Endothelial cell of umbilical vein (primary cell): ENCODE measurements at regions not wholly inside any gene's neighbourhood (a gene's known extent, or its start where the extent isn't known, plus 50 kb on each side); places are given as distances from the start of the nearest gene placed in this dataset.

ENCODE experiments used
- BruUV-seq: library from RNA; stranded (reverse); fragments of 400-500 nt; replicated peaks from 2 replicates; lab custom pipeline; 2021; lab: Mats Ljungman, UMichigan
- CTCF ChIA-PET: fragments of 300-600, 350-600 bp; sonication (Branson Sonifier 250); formaldehyde crosslinking; loops from one replicate; lab custom pipeline; 2021; ENCODE audit warnings: antibody characterized with exemption, inconsistent platforms; lab: Charles Lee
- POLR2A ChIA-PET: fragments of 300-600, 350-600 bp; sonication (Branson Sonifier 250); formaldehyde crosslinking; loops from one replicate; lab custom pipeline; 2021; ENCODE audit warnings: antibody characterized with exemption, inconsistent platforms; lab: Charles Lee
- DNase-seq: peaks from one replicate; pipeline ENCODE4 v3.0.0-alpha.2; 2011; ENCODE audit warnings: low read depth, low spot score
- FAIRE-seq: peaks from 2 replicates; lab custom pipeline; 2011; peaks lifted over from hg19 to GRCh38; lab: Jason Lieb, UNC
- H2AFZ ChIP-seq: 2 replicates; pipeline ENCODE4 v1.6.0; 2012; ENCODE audit warnings: low read depth, low read length, control low read depth, inconsistent platforms
- H3K27ac ChIP-seq: 2 replicates; pipeline ENCODE4 v1.5.1; 2011; ENCODE audit warnings: low read depth, mild to moderate bottlenecking, control low read depth, low read length, moderate library complexity; ENCODE audit not compliant: insufficient read depth
- H3K27me3 ChIP-seq, 2 experiments: 2 replicates each; pipeline versions ENCODE4 v1.6.0 to v1.6.1; 2011; ENCODE audit warnings: low read length in 2 of 2, mixed read lengths in 1 of 2; ENCODE audit not compliant: control insufficient read depth in 2 of 2, insufficient read depth in 2 of 2
- H3K36me3 ChIP-seq, 2 experiments: 2 replicates in 1 of 2; 3 replicates in 1 of 2; pipeline ENCODE4 v1.5.1; 2011; ENCODE audit warnings: low read length in 2 of 2, mild to moderate bottlenecking in 1 of 2, moderate library complexity in 1 of 2; ENCODE audit not compliant: control insufficient read depth in 2 of 2, insufficient read depth in 2 of 2; ENCODE audit errors: extremely low read depth in 1 of 2
- H3K4me1 ChIP-seq: 3 replicates; pipeline ENCODE4 v1.5.1; 2011; ENCODE audit warnings: mild to moderate bottlenecking, low read length; ENCODE audit not compliant: control insufficient read depth, insufficient read depth; ENCODE audit errors: extremely low read depth
- H3K4me2 ChIP-seq: 2 replicates; pipeline ENCODE4 v1.6.1; 2011; ENCODE audit warnings: low read length, control low read depth, mixed read lengths; ENCODE audit not compliant: insufficient read depth
- H3K4me3 ChIP-seq, 3 experiments: fragments of 200-600 bp in 1 of 3; sonication (generic), shearing (Covaris generic) in 1 of 3; replicated peaks in 1 of 3; 2 replicates each; pipeline ENCODE4 v1.5.1; 2011 to 2016; ENCODE audit warnings: control low read depth in 3 of 3, low read length in 3 of 3, mild to moderate bottlenecking in 2 of 3, inconsistent platforms in 1 of 3, low read depth in 1 of 3, moderate library complexity in 1 of 3; ENCODE audit not compliant: insufficient read depth in 1 of 3
- H3K79me2 ChIP-seq: 2 replicates; pipeline ENCODE4 v1.6.0; 2012; ENCODE audit warnings: low read length, inconsistent platforms; ENCODE audit not compliant: control insufficient read depth, insufficient read depth
- H3K9ac ChIP-seq: replicated peaks from 2 replicates; pipeline ENCODE3; 2011; ENCODE audit warnings: low read length, control low read depth; ENCODE audit not compliant: insufficient read depth; ENCODE audit errors: extremely low read depth
- H3K9me1 ChIP-seq: replicated peaks from 3 replicates; pipeline ENCODE4 v1.6.0; 2011; ENCODE audit warnings: mild to moderate bottlenecking, low read length; ENCODE audit not compliant: control insufficient read depth, insufficient read depth; ENCODE audit errors: extremely low read depth
- H3K9me3 ChIP-seq: replicated peaks from 2 replicates; pipeline ENCODE4 v1.5.1; 2012; ENCODE audit warnings: low read length, inconsistent platforms; ENCODE audit not compliant: control insufficient read depth, insufficient read depth
- H4K20me1 ChIP-seq: replicated peaks from 2 replicates; pipeline ENCODE3; 2011; ENCODE audit warnings: mild to moderate bottlenecking, low read length; ENCODE audit not compliant: control insufficient read depth, insufficient read depth; ENCODE audit errors: extremely low read depth
- CTCF ChIP-seq, 2 donors: IDR thresholded peaks; 1 replicate in 1 of 2; 2 replicates in 1 of 2; pipeline ENCODE4 v1.5.1; 2011; ENCODE audit warnings: low read length in 2 of 2, mild to moderate bottlenecking in 2 of 2, moderate library complexity in 2 of 2, control low read depth in 1 of 2, inconsistent platforms in 1 of 2, low read depth in 1 of 2; ENCODE audit not compliant: insufficient read depth in 1 of 2; ENCODE audit errors: extremely low read depth in 1 of 2
- EZH2 ChIP-seq: IDR thresholded peaks from 2 replicates; pipeline ENCODE4 v1.6.1; 2012; ENCODE audit warnings: borderline replicate concordance, low read depth, mild to moderate bottlenecking, moderate library complexity, low read length, inconsistent platforms; ENCODE audit not compliant: severe bottlenecking
- FOS ChIP-seq: IDR thresholded peaks from 2 replicates; pipeline ENCODE4 v1.6.1; 2011; ENCODE audit warnings: mild to moderate bottlenecking, low read length, moderate library complexity, borderline replicate concordance; ENCODE audit not compliant: insufficient read depth
- GATA2 ChIP-seq: IDR thresholded peaks from 2 replicates; pipeline ENCODE4 v1.7.0; 2011; ENCODE audit warnings: low read depth, mild to moderate bottlenecking, moderate library complexity, mixed read lengths, low read length; ENCODE audit not compliant: insufficient read length, insufficient read depth
- JUN ChIP-seq: IDR thresholded peaks from 2 replicates; pipeline ENCODE4 v1.6.1; 2011; ENCODE audit warnings: borderline replicate concordance, low read depth; ENCODE audit not compliant: insufficient read length, insufficient read depth
- MAX ChIP-seq: IDR thresholded peaks from 2 replicates; pipeline ENCODE4 v1.6.1; 2011; ENCODE audit not compliant: insufficient read depth, insufficient read length
- MYC ChIP-seq: IDR thresholded peaks from one replicate; pipeline ENCODE4 v1.6.1; 2011; ENCODE audit warnings: mild to moderate bottlenecking, low read depth, low read length
- POLR2A ChIP-seq: IDR thresholded peaks from 2 replicates; pipeline ENCODE4 v1.6.1; 2012; ENCODE audit warnings: low read depth, mild to moderate bottlenecking, control low read depth, low read length
- POLR2AphosphoS5 ChIP-seq: IDR thresholded peaks from 2 replicates; pipeline ENCODE4 v1.6.1; 2012; ENCODE audit warnings: low read depth, mild to moderate bottlenecking, control low read depth, low read length, moderate library complexity; ENCODE audit not compliant: insufficient read depth
- dilution Hi-C: fragments of 300-500 bp; cut with MboI; formaldehyde crosslinking; loops from one replicate; pipeline ENCODE4 v1.15.0; 2019; ENCODE audit warnings: low sequenced_read_pairs; ENCODE audit not compliant: extremely low pct_ligation_motif_present
- intact Hi-C: fragments of 100-400 bp; cut with micrococcal nuclease; formaldehyde crosslinking; loops from one replicate; pipeline ENCODE4 v1.10.0; 2022

GRCh38 chr4:143084566-143084965 lies 100.2 kb upstream of the USP38 start:
- Histone ChIP-seq H3K9ac (no peak overlapping the region), H3K79me2 (no peaks in the 10 kb centered on the region), H2AFZ (no peak overlapping the region), H3K36me3 (no peaks in the 10 kb centered on the region), H3K4me1 (no peaks in the 10 kb centered on the region), H3K4me2 (no peak overlapping the region), H3K27me3 (no peaks in the 10 kb centered on the region), H3K27ac (no peak overlapping the region), H3K9me3 (no peaks in the 10 kb centered on the region), H3K9me1 (no peaks in the 10 kb centered on the region), H4K20me1 (no peaks in the 10 kb centered on the region), H3K4me3 (no peak overlapping the region)
- ChIA-PET POLR2A (no interaction called here), CTCF (interaction anchor here (1.0 to 2.2 kb wide), 3 partner anchors 14 to 958 kb away, joined by 5 to 9 read pairs (median 5); no protein-coding TSS in a partner anchor)
- intact Hi-C loops (no loop called here), dilution Hi-C loops (no loop called here)
- no peak for FAIRE-seq
- BruUV-seq: no TSS peak
- no peak for TF ChIP-seq EZH2
- TF ChIP-seq JUN: no peak
- TF ChIP-seq CTCF (IDR thresholded peaks at IDR 0.05; ENCODE audit: extremely low read depth in 1 of 2, insufficient read depth in 1 of 2, low read depth in 1 of 2, low read length in 2 of 2): no peak
- no peak for TF ChIP-seq FOS
- TF ChIP-seq GATA2: no peak
- no peak for TF ChIP-seq MYC
- no peak for TF ChIP-seq POLR2AphosphoS5
- no peak for TF ChIP-seq POLR2A
- no peak for TF ChIP-seq MAX
- DNase-seq: no peak
